ENCODE measurements at regions not wholly inside any gene's neighbourhood (a gene's known extent, or its start where the extent isn't known, plus 50 kb on each side); places are given as distances from the start of the nearest gene placed in this dataset.

GRCh38 chr13:34502011-34502410 is 440.1 kb upstream of the NBEA start:
- ChIA-PET POLR2A (ENCODE audit: low non-redundant PET) (no interaction called here), CTCF (interaction anchor here (0.5 to 0.6 kb wide), 2 partner anchors 41 to 330 kb away, joined by 3 to 4 read pairs; no protein-coding TSS in a partner anchor)
- H3K27ac ChIP-seq = no peak overlapping the region
- DNase-seq (ENCODE audit: low spot score) = no peak
- no peak for TF ChIP-seq CTCF (conservative IDR thresholded peaks at IDR 0.05; ENCODE audit: low read depth)

GRCh38 chr13:34502621-34503020 is 439.4 kb upstream of the NBEA start:
- no peak for DNase-seq (ENCODE audit: low spot score)
- ChIA-PET CTCF (no interaction called here), POLR2A (ENCODE audit: low non-redundant PET) (no interaction called here)
- no peak overlapping the region for H3K27ac ChIP-seq
- TF ChIP-seq CTCF (conservative IDR thresholded peaks at IDR 0.05; ENCODE audit: low read depth) = no peak

GRCh38 chr13:34506796-34507195 is 435.3 kb upstream of the NBEA start:
- ChIA-PET POLR2A (ENCODE audit: low non-redundant PET) (no interaction called here), CTCF (no interaction called here)
- DNase-seq (ENCODE audit: low spot score) = no peak
- TF ChIP-seq CTCF (conservative IDR thresholded peaks at IDR 0.05; ENCODE audit: low read depth) = no peak
- no peak overlapping the region for H3K27ac ChIP-seq

- no peak for TF ChIP-seq CTCF (conservative IDR thresholded peaks at IDR 0.05; ENCODE audit: low read depth)
- no peak for DNase-seq (ENCODE audit: low spot score)
- H3K27ac ChIP-seq = no peak overlapping the region
- ChIA-PET CTCF (no interaction called here), POLR2A (ENCODE audit: low non-redundant PET) (no interaction called here)
Observed at GRCh38 chr13:34507630-34508029, 434.4 kb upstream of the NBEA start.

- DNase-seq (ENCODE audit: low spot score) = no peak
- no peak overlapping the region for H3K27ac ChIP-seq
- no peak for TF ChIP-seq CTCF (conservative IDR thresholded peaks at IDR 0.05; ENCODE audit: low read depth)
- ChIA-PET POLR2A (ENCODE audit: low non-redundant PET) (no interaction called here), CTCF (no interaction called here)
Observed at GRCh38 chr13:34512817-34513216, 429.3 kb upstream of the NBEA start.

GRCh38 chr13:34513526-34513925 is 428.5 kb upstream of the NBEA start:
- ChIA-PET POLR2A (ENCODE audit: low non-redundant PET) (no interaction called here), CTCF (no interaction called here)
- TF ChIP-seq CTCF (conservative IDR thresholded peaks at IDR 0.05; ENCODE audit: low read depth) = no peak
- H3K27ac ChIP-seq = no peak overlapping the region
- DNase-seq (ENCODE audit: low spot score) = no peak

GRCh38 chr13:34515201-34515600 is 426.9 kb upstream of the NBEA start:
- no peak overlapping the region for H3K27ac ChIP-seq
- ChIA-PET CTCF (no interaction called here), POLR2A (ENCODE audit: low non-redundant PET) (no interaction called here)
- TF ChIP-seq CTCF (conservative IDR thresholded peaks at IDR 0.05; ENCODE audit: low read depth) = no peak
- no peak for DNase-seq (ENCODE audit: low spot score)

All from RWPE1 (cell line).